LNCAP (cell line): ENCODE measurements at regions not wholly inside any gene's neighbourhood (a gene's known extent, or its start where the extent isn't known, plus 50 kb on each side); places are given as distances from the start of the nearest gene placed in this dataset.

ENCODE experiments used
- CTCF ChIP-seq: fragments of 450-650 bp; IDR thresholded peaks from 2 replicates; pipeline ENCODE4 v1.5.1; 2017; ENCODE audit warnings: mild to moderate bottlenecking

DNA sequence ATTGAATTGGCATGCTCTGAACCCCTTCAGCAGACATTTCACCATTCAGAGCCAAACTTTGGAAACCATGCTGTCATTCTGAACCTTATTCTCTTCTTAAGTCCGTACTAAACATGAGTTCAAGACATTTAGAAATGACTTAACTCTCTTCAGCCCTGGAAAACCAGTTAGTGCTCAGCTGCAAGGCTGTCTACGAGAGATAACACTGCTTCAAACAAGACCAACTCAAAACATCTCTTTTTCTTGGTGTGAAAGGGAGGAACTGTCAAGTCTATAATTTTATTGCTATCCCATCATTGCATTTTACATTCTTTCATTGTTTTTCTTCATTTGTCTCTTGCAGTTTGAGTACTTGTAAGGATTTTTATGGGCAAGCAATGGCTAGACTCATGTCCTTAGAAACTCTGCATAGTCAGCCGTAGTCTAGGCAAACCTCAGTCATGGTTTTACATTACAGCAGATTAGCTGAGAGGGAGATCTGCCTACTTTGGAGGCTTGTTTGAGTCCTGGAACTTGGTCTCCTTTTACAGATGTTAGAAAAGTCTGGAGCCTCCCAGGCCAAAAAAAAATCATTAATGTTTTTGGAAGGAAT, 120.6 kb upstream of the JADE1 start:
- no peak for TF ChIP-seq CTCF

DNA sequence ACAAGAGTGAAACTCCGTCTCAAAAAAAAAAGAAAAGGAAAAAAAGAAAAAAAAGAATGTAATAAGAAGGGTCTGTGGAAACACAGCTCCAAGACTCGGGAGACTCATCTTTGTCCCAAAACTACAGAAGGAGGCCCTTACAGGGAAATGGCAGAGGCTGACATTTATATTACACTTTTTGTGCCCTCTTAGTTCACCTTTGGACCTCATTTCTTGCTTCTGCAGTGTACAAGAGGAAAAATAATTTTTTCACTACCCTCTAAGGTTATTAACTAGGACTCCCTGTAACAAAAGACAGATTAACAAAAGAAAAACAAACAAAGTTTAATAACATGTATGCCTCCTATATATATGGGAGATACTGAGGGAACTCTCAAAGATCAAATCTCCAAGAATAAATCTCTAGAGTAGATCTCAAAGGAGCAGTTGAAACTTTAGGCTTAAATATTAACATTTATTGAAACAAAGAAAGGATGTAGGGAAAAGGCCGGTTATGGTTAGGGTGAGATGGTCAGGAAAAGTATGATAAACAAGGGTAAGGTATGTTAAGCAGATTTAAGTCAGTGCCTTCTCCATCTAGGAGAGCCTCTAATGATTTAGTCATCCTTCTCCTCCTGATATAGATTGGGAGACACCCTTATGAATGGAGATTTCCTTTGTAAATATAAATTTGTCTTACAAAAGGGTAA, 121.3 kb upstream of the JADE1 start:
- no peak for TF ChIP-seq CTCF

GRCh38 chr4:128686810-128687209, 122.7 kb upstream of the JADE1 start:
- TF ChIP-seq CTCF: no peak

- no peak for TF ChIP-seq CTCF
These were observed 123.5 kb upstream of the JADE1 start for GRCh38 chr4:128686032-128686465.

- no peak for TF ChIP-seq CTCF
These were observed 125.5 kb upstream of the JADE1 start for GRCh38 chr4:128684016-128684415.

- no peak for TF ChIP-seq CTCF
These were observed 126.4 kb upstream of the JADE1 start for GRCh38 chr4:128682942-128683666.

DNA sequence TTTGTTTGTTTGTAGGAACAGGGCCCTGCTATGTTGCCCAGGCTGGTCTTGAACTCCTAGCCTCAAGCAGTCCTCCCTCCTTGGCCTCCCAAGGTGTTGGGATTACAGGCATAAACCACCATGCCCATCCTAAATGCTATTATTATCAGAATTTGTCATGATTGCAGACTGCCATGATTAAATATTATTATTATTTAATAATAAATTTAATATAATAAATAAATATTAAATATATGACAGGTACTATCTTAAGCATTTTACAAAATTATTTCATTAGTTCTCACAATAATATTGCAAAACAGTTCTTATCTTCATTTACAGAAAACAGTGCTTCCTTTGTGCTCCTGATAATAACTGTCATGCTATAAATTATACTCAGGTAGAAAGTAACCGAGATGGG, 133.4 kb upstream of the JADE1 start:
- TF ChIP-seq CTCF: no peak
